ENCODE measurements at regions not wholly inside any gene's neighbourhood (a gene's known extent, or its start where the extent isn't known, plus 50 kb on each side); places are given as distances from the start of the nearest gene placed in this dataset.
"Not testable (repeated sequence)": the region's sequence is repeated elsewhere in the genome, so short reads cannot be mapped to it uniquely, and the experiment has no call there.

DNA sequence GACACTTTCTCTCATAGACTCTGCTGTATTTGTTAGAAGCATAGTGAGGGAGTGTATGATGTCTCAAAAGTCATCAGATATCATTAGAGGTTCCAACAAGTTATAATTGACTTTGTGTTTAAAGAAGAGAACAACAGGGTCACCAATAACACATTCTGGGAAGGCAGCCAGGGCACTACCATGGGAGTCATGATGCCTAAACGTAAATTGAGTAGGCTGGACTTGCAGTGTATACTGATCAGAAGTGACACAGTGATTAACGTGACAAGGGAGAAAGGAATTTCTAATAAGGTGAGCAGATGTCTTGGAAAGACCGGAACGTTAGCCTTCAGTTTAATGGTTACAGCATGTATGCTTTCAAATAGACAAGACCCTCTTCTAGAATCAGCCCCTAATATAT, 973.2 kb downstream of the NCAM2 start:
- no peak for TF ChIP-seq CTCF (conservative IDR thresholded peaks at IDR 0.05; ENCODE audit: low read length)
- H3K4me3 ChIP-seq (ENCODE audit: low read length), result no peak overlapping the region
- no peak for DNase-seq (ENCODE audit: low read depth)

DNA sequence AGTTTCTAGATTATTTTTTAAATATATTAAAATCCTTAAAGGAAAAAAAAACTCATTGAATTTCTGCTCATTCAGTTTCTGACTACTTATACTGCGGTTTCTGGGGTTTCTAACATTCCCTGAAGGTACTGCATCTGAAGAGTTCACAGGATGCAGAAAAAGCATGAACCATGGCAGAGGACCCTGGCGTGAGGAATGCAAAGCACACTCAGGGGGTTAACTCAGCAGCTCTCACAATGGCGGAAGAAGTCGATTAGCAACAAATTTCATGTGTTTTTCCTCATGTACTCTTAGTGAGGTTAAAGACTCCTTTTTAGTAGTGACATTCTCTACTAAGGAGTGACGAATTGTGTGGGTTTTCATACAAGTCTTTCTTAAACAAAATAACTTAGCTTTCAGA, 975.6 kb downstream of the NCAM2 start:
- DNase-seq (ENCODE audit: low read depth), result no peak
- TF ChIP-seq CTCF (conservative IDR thresholded peaks at IDR 0.05; ENCODE audit: low read length), result no peak
- H3K4me3 ChIP-seq (ENCODE audit: low read length), result no peak overlapping the region

- TF ChIP-seq CTCF (conservative IDR thresholded peaks at IDR 0.05; ENCODE audit: low read length), result no peak
- no peak overlapping the region for H3K4me3 ChIP-seq (ENCODE audit: low read length)
- no peak for DNase-seq (ENCODE audit: low read depth)
Measured at GRCh38 chr21:21996891-21997290, 998.7 kb downstream of the NCAM2 start.

- no peak for TF ChIP-seq CTCF (conservative IDR thresholded peaks at IDR 0.05; ENCODE audit: low read length)
- H3K4me3 ChIP-seq (ENCODE audit: low read length), result no peak overlapping the region
- no peak for DNase-seq (ENCODE audit: low read depth)
Measured at GRCh38 chr21:21997390-21998333, 999.5 kb downstream of the NCAM2 start.

DNA sequence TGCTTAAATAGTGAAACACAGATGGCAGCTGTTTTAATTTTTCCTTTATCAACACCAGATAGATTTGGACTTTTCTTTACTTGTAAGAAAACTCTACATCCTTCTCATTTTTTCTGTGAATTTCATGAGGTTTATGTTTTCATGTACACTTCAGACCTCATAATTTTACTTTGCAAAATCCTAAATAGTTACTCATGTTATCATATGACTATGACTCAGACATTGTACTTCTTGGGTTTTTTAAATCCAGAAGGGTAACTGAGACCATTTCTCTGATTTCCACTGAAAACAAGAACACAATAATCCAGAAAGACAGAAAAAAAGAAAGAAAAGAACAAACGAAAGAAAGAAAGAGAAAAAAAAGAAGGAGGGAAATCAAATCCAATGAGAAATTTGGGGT, 1021.6 kb downstream of the NCAM2 start:
- H3K4me3 ChIP-seq (ENCODE audit: low read length), result no peak overlapping the region
- no peak for TF ChIP-seq CTCF (conservative IDR thresholded peaks at IDR 0.05; ENCODE audit: low read length)
- no peak for DNase-seq (ENCODE audit: low read depth)

GRCh38 chr21:22020221-22020620, 1022.0 kb downstream of the NCAM2 start:
- no peak for TF ChIP-seq CTCF (conservative IDR thresholded peaks at IDR 0.05; ENCODE audit: low read length)
- H3K4me3 ChIP-seq (ENCODE audit: low read length), result no peak overlapping the region
- no peak for DNase-seq (ENCODE audit: low read depth)

DNA sequence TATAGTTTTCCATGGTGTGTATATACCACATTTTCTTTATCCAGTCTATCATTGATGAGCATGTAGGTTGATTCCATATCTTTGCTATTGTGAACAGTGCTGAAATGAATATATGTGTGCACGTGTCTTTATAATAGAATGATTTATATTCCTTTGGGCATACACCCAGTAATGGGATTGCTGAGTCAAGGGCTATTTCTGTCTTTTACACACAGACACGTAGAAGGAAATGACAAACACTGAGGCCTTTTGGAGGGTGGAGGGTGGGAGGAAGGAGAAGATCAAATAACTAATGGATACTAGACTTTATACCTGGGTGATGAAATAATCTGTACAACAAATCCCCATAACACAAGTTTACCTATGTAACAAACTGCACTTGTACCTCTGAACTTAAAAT, 1025.7 kb downstream of the NCAM2 start:
- not testable (repeated sequence) for H3K4me3 ChIP-seq (ENCODE audit: low read length); DNase-seq (ENCODE audit: low read depth)

All from AG10803 (cell line).